GM18858 (cell line): ENCODE measurements at regions not wholly inside any gene's neighbourhood (a gene's known extent, or its start where the extent isn't known, plus 50 kb on each side); places are given as distances from the start of the nearest gene placed in this dataset.

ENCODE experiments used
- ATAC-seq: cut with Tn5 transposase; IDR thresholded peaks from one replicate; pipeline ENCODE4 v1.9.1; 2021; ENCODE audit not compliant: unreplicated experiment

GRCh38 chr4:183846951-183847350 lies 58.2 kb upstream of the STOX2 start:
- ATAC-seq: no peak

GRCh38 chr4:183848805-183849204 lies 56.3 kb upstream of the STOX2 start:
- no peak for ATAC-seq

- ATAC-seq: no peak
Observed at GRCh38 chr4:183852910-183853547, 52.1 kb upstream of the STOX2 start.

GRCh38 chr4:183853548-183853940 lies 51.6 kb upstream of the STOX2 start:
- no peak for ATAC-seq
